ENCODE measurements at regions not wholly inside any gene's neighbourhood (a gene's known extent, or its start where the extent isn't known, plus 50 kb on each side); places are given as distances from the start of the nearest gene placed in this dataset.

DNA sequence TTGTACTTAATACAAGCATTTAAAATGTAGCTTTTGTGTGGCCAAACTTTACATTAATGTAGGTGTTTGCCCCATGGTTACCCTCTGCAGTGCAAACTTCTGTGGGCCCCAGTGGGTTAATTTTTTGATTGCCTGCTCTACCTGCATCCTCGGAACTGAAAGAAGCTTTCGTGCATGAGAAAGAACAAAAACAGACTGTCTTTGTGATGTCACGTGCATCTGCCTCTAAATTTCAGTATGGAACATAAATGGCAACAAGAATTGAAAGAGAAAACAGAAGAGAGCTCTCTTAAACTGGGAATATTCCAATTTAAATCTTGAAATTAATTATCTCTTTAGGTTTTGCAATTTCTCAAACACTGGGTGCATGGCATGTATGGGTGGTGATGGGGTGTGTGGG lies 182.4 kb upstream of the LCORL start:
- Histone ChIP-seq H3K9ac (ENCODE audit: extremely low read depth, insufficient read length, low read length) (no peak overlapping the region), H2BK20ac (ENCODE audit: low read depth, low read length, poor library complexity, severe bottlenecking) (no peak overlapping the region), H2AK5ac (ENCODE audit: insufficient read length, low read length) (no peak overlapping the region), H4K5ac (ENCODE audit: insufficient read length, low read depth, low read length) (no peak overlapping the region), H4K91ac (ENCODE audit: insufficient read length, low read depth, low read length) (no peak overlapping the region), H4K20me1 (ENCODE audit: control insufficient read depth, insufficient read depth, insufficient read length) (no peaks in the 10 kb centered on the region), H3K4me2 (ENCODE audit: insufficient read depth, insufficient read length, low read length) (no peak overlapping the region), H3K23me2 (ENCODE audit: insufficient read length, low read depth, low read length, poor library complexity, severe bottlenecking) (no peaks in the 10 kb centered on the region), H3K23ac (ENCODE audit: insufficient read length, low read depth, low read length) (no peak overlapping the region), H3T11ph (ENCODE audit: low read length) (no peak overlapping the region), H3K9me3 (ENCODE audit: control insufficient read depth, low read depth, low read length) (no peaks in the 10 kb centered on the region), H3K18ac (ENCODE audit: insufficient read length, low read depth, low read length) (no peak overlapping the region), H3K4me1 (ENCODE audit: insufficient read depth, low read length) (no peaks in the 10 kb centered on the region), H2AFZ (ENCODE audit: low read length) (no peak overlapping the region), H3K56ac (ENCODE audit: insufficient read length, low read depth, low read length) (no peak overlapping the region), H3K79me2 (ENCODE audit: insufficient read depth, low read length) (no peaks in the 10 kb centered on the region), H3K27me3 (ENCODE audit: insufficient read depth, low read length) (no peaks in the 10 kb centered on the region), H2BK12ac (ENCODE audit: insufficient read length, low read depth, low read length) (no peak overlapping the region), H3K79me1 (ENCODE audit: insufficient read depth, low read depth, low read length, poor library complexity, severe bottlenecking) (no peaks in the 10 kb centered on the region), H2BK5ac (ENCODE audit: insufficient read length, low read length) (no peak overlapping the region), H3K14ac (ENCODE audit: insufficient read depth, low read length) (no peak overlapping the region), H3K4ac (ENCODE audit: low read depth, low read length) (no peak overlapping the region), H2BK120ac (ENCODE audit: low read depth, low read length, poor library complexity, severe bottlenecking) (no peak overlapping the region), H4K8ac (replicated peaks; ENCODE audit: insufficient read length, low read depth, low read length) (no peak overlapping the region), H2BK15ac (ENCODE audit: low read depth, low read length) (no peak overlapping the region), H3K27ac (ENCODE audit: insufficient read length, low read depth, low read length) (no peak overlapping the region)
- H3K36me3 Mint-ChIP-seq (ENCODE audit: insufficient read depth in 1 of 3, low read depth in 3 of 3), result no peaks in the 10 kb centered on the region
- no peaks in the 10 kb centered on the region; a peak in 1 of 4 replicates for H3K4me1 Mint-ChIP-seq
- no CpG with 5 or more reads among the region's 3 CpGs for whole genome bisulfite sequencing (ENCODE audit: extremely low coverage, insufficient read length, low lambda C conversion rate)
- no peaks in the 10 kb centered on the region; the same call in none of the 2 replicates for H3K27me3 Mint-ChIP-seq (ENCODE audit: low read depth)
- no peak overlapping the region for H3K27ac Mint-ChIP-seq
- TF ChIP-seq, protein P1, sequence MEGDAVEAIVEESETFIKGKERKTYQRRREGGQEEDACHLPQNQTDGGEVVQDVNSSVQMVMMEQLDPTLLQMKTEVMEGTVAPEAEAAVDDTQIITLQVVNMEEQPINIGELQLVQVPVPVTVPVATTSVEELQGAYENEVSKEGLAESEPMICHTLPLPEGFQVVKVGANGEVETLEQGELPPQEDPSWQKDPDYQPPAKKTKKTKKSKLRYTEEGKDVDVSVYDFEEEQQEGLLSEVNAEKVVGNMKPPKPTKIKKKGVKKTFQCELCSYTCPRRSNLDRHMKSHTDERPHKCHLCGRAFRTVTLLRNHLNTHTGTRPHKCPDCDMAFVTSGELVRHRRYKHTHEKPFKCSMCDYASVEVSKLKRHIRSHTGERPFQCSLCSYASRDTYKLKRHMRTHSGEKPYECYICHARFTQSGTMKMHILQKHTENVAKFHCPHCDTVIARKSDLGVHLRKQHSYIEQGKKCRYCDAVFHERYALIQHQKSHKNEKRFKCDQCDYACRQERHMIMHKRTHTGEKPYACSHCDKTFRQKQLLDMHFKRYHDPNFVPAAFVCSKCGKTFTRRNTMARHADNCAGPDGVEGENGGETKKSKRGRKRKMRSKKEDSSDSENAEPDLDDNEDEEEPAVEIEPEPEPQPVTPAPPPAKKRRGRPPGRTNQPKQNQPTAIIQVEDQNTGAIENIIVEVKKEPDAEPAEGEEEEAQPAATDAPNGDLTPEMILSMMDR (conservative IDR thresholded peaks at IDR 0.05), result no peak
- no peaks in the 10 kb centered on the region for H3K9me3 Mint-ChIP-seq
- no peak overlapping the region for H3K4me3 Mint-ChIP-seq
- DNase-seq, result no peak
